ENCODE measurements at regions not wholly inside any gene's neighbourhood (a gene's known extent, or its start where the extent isn't known, plus 50 kb on each side); places are given as distances from the start of the nearest gene placed in this dataset.

DNA sequence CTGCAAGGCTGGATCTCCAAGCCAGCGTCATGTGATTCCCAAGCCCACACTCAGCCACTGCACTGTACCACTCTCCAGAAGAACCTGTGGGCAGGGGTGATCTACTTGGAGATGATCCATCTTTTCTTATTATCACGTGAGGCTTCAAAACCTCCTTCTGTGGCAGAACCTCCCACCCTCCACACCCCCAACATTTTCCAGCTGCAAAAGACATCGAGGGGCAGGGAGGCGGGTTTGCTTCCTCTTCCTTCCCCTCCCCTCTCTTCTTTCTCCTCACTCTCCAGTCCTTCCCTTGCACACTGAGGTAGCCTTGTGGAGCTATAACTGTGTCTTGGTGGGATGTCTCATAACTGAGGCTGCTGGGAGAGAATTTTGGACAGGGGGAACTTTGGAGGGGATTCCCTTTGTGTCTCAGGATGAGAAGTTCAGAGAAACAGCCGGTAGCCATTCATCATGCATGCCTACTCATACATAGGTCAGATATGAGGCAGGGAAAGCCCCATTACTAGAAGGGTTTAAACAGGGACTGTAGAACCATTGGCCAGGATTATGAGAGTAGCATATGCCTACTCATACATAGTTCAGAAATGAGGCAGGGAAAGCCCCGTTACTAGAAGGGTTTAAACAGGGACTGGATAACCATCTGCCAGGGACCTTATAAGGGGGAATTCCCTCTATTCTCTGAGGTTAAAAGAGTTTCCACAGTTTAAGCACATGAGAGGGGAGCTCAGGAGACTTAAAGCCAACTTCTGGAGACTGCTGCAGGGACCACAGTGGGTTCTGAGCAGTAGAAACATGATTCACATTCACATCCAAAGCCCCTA is 420.7 kb upstream of the CADM1 start:
- TF ChIP-seq, protein P1, sequence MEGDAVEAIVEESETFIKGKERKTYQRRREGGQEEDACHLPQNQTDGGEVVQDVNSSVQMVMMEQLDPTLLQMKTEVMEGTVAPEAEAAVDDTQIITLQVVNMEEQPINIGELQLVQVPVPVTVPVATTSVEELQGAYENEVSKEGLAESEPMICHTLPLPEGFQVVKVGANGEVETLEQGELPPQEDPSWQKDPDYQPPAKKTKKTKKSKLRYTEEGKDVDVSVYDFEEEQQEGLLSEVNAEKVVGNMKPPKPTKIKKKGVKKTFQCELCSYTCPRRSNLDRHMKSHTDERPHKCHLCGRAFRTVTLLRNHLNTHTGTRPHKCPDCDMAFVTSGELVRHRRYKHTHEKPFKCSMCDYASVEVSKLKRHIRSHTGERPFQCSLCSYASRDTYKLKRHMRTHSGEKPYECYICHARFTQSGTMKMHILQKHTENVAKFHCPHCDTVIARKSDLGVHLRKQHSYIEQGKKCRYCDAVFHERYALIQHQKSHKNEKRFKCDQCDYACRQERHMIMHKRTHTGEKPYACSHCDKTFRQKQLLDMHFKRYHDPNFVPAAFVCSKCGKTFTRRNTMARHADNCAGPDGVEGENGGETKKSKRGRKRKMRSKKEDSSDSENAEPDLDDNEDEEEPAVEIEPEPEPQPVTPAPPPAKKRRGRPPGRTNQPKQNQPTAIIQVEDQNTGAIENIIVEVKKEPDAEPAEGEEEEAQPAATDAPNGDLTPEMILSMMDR (IDR thresholded peaks at IDR 0.05) = no peak
- 37% methylated on average over 2 of the region's 6 CpGs for WGBS (ENCODE audit: insufficient coverage)
- H3K36me3 ChIP-seq (replicated peaks in 1 of 2; ENCODE audit: control insufficient read depth in 1 of 2, insufficient read depth in 2 of 2, low read length in 2 of 2) = no peaks in the 10 kb centered on the region
- no peak overlapping the region for H3K4me3 ChIP-seq (replicated peaks in 1 of 3; ENCODE audit: low read depth in 2 of 3, low read length in 3 of 3)
- Mint-ChIP-seq H3K36me3 (peaks cover 0 to 2% of the 10 kb centered on the region in 2 donors), H3K27ac (peak overlapping the region in 2 of 7 donors; percentile 6 to 26), H3K27me3 (ENCODE audit: low read depth in 3 of 3) (peaks cover 32 to 34% (median 34%) of the 10 kb centered on the region in 3 donors), H3K9me3 (peaks cover 0 to 6% (median 0%) of the 10 kb centered on the region in 7 donors), H3K4me1 (peaks cover 15% of the 10 kb centered on the region), H3K4me3 (no peak overlapping the region)
- no peak overlapping the region for H3K27ac ChIP-seq (ENCODE audit: low read depth in 1 of 2, low read length in 2 of 2)
- H3K27me3 ChIP-seq (ENCODE audit: control insufficient read depth in 2 of 2, insufficient read depth in 2 of 2, low read length in 2 of 2) = peaks cover 0 to 6% of the 10 kb centered on the region in 2 donors
- H3K9ac ChIP-seq (ENCODE audit: insufficient read depth, low read length, poor library complexity, severe bottlenecking) = no peak overlapping the region
- no peak overlapping the region for H2AFZ ChIP-seq (ENCODE audit: insufficient read depth, low read depth, low read length, poor library complexity, severe bottlenecking)
- H3K4me1 ChIP-seq (ENCODE audit: control insufficient read depth in 1 of 2, insufficient read depth in 2 of 2, low read length in 2 of 2) = peaks cover 20 to 23% of the 10 kb centered on the region in 2 donors
- intact Hi-C loops (cut with micrococcal nuclease) = loop anchor here in 1 of 2 donors (5.0 kb wide), 1 partner anchor 53 kb away; no protein-coding TSS in a partner anchor
- DNase-seq = peak in 2 of 3 donors; percentile 42 to 91
- H3K9me3 ChIP-seq (replicated peaks in 1 of 2; ENCODE audit: control insufficient read depth in 1 of 2, insufficient read depth in 1 of 2, low read length in 2 of 2) = no peaks in the 10 kb centered on the region
- no peaks in the 10 kb centered on the region for H4K20me1 ChIP-seq (ENCODE audit: insufficient read depth, low read length)
- H3K4me2 ChIP-seq (replicated peaks; ENCODE audit: extremely low read depth, low read length, poor library complexity, severe bottlenecking) = no peak overlapping the region
- no peaks in the 10 kb centered on the region for H3K79me2 ChIP-seq (ENCODE audit: insufficient read depth, low read length)

DNA sequence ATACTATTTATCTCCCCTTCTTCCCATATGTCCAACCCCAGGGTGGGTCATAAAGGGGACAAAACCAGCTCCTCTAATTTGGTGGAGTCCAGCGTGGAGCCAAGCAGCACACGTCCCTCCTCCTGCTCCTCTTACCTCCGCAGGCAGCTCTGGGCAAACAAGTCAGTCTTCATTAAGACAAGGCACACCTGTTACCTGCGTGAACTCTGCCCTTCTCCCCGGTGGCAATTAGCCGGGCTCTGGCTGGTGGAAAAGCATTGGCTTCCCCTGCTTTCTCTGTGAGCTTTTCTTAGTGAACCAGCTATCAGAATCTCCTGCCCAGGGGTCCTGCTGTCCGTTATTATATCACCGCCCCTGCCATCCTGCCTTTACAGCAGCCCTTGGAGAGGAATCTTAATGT is 418.7 kb upstream of the CADM1 start:
- H3K27ac Mint-ChIP-seq = no peak overlapping the region
- no peaks in the 10 kb centered on the region for H3K79me2 ChIP-seq (ENCODE audit: insufficient read depth, low read length)
- no peaks in the 10 kb centered on the region for H3K36me3 ChIP-seq (replicated peaks in 1 of 2; ENCODE audit: control insufficient read depth in 1 of 2, insufficient read depth in 2 of 2, low read length in 2 of 2)
- H3K27me3 Mint-ChIP-seq (ENCODE audit: low read depth in 3 of 3) = peaks cover 27 to 35% (median 32%) of the 10 kb centered on the region in 3 donors
- WGBS (ENCODE audit: insufficient coverage) = 96% methylated on average over 4 of the region's 8 CpGs
- no peak overlapping the region for H3K4me3 ChIP-seq (replicated peaks in 1 of 3; ENCODE audit: low read depth in 2 of 3, low read length in 3 of 3)
- no peaks in the 10 kb centered on the region for H3K9me3 ChIP-seq (replicated peaks in 1 of 2; ENCODE audit: control insufficient read depth in 1 of 2, insufficient read depth in 1 of 2, low read length in 2 of 2)
- H3K36me3 Mint-ChIP-seq = no peaks in the 10 kb centered on the region
- H3K4me1 Mint-ChIP-seq = peaks cover 19% of the 10 kb centered on the region
- H3K9me3 Mint-ChIP-seq = peaks cover 0 to 6% (median 0%) of the 10 kb centered on the region in 7 donors
- H3K4me3 Mint-ChIP-seq = peak overlapping the region in 1 of 2 donors; percentile 13
- H3K27ac ChIP-seq (ENCODE audit: low read depth in 1 of 2, low read length in 2 of 2) = no peak overlapping the region
- H3K4me1 ChIP-seq (ENCODE audit: control insufficient read depth in 1 of 2, insufficient read depth in 2 of 2, low read length in 2 of 2) = peaks cover 19 to 24% of the 10 kb centered on the region in 2 donors
- intact Hi-C loops (cut with micrococcal nuclease) = no loop called here
- peaks cover 3% of the 10 kb centered on the region in 2 donors for H3K27me3 ChIP-seq (ENCODE audit: control insufficient read depth in 2 of 2, insufficient read depth in 2 of 2, low read length in 2 of 2)
- no peak overlapping the region for H3K9ac ChIP-seq (ENCODE audit: insufficient read depth, low read length, poor library complexity, severe bottlenecking)
- TF ChIP-seq, protein P1 (IDR thresholded peaks at IDR 0.05) = no peak
- H4K20me1 ChIP-seq (ENCODE audit: insufficient read depth, low read length) = no peaks in the 10 kb centered on the region
- no peak overlapping the region for H3K4me2 ChIP-seq (replicated peaks; ENCODE audit: extremely low read depth, low read length, poor library complexity, severe bottlenecking)
- H2AFZ ChIP-seq (ENCODE audit: insufficient read depth, low read depth, low read length, poor library complexity, severe bottlenecking) = no peak overlapping the region
- DNase-seq = no peak

Data from CD14-positive monocyte (primary cell).